Breast epithelium (tissue), 3 donors: ENCODE measurements at regions not wholly inside any gene's neighbourhood (a gene's known extent, or its start where the extent isn't known, plus 50 kb on each side); places are given as distances from the start of the nearest gene placed in this dataset.

Experiments used
- POLR2A ChIP-seq: fragments of 450-650 bp; IDR thresholded peaks from one replicate; pipeline ENCODE4 v1.6.1; 2016; ENCODE audit warnings: antibody characterized with exemption, mild to moderate bottlenecking, moderate library complexity
- POLR2AphosphoS5 ChIP-seq, 3 donors: sonication (generic); formaldehyde crosslinking; IDR thresholded peaks; one replicate each; pipeline ENCODE4 v1.6.1; 2017; ENCODE audit warnings: antibody characterized with exemption in 3 of 3
- TF ChIP-seq, protein P1 (sequence below), 3 donors: fragments of 450-650 bp; IDR thresholded peaks; one replicate each; pipeline ENCODE4 v1.5.1; 2016 to 2017; ENCODE audit warnings: antibody characterized with exemption in 3 of 3, mild to moderate bottlenecking in 3 of 3, moderate library complexity in 3 of 3

DNA sequence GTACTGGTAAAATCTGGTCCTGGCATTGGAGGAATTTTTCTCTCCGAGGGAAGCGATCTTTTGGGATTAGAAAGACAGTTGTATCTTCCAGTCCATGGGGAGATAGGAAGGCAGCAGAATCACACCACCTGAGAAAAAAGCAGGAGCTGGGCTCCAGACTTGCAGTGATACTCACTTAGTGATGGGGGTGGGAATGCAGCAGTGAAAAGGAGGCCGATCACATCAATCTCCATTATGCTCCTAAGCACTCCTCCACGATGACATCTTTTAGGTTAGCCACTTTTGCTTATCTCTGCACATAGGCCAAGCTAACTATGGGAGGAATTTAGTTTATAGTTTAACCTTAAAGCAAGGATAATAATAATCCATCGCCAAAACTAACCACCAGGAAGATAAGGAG lies 219.0 kb downstream of the DMAC1 start:
- TF ChIP-seq, protein P1, sequence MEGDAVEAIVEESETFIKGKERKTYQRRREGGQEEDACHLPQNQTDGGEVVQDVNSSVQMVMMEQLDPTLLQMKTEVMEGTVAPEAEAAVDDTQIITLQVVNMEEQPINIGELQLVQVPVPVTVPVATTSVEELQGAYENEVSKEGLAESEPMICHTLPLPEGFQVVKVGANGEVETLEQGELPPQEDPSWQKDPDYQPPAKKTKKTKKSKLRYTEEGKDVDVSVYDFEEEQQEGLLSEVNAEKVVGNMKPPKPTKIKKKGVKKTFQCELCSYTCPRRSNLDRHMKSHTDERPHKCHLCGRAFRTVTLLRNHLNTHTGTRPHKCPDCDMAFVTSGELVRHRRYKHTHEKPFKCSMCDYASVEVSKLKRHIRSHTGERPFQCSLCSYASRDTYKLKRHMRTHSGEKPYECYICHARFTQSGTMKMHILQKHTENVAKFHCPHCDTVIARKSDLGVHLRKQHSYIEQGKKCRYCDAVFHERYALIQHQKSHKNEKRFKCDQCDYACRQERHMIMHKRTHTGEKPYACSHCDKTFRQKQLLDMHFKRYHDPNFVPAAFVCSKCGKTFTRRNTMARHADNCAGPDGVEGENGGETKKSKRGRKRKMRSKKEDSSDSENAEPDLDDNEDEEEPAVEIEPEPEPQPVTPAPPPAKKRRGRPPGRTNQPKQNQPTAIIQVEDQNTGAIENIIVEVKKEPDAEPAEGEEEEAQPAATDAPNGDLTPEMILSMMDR (IDR thresholded peaks at IDR 0.05): no peak
- TF ChIP-seq POLR2A (no peak), POLR2AphosphoS5 (IDR thresholded peaks at IDR 0.05) (no peak)
